ENCODE measurements at regions not wholly inside any gene's neighbourhood (a gene's known extent, or its start where the extent isn't known, plus 50 kb on each side); places are given as distances from the start of the nearest gene placed in this dataset.

DNA sequence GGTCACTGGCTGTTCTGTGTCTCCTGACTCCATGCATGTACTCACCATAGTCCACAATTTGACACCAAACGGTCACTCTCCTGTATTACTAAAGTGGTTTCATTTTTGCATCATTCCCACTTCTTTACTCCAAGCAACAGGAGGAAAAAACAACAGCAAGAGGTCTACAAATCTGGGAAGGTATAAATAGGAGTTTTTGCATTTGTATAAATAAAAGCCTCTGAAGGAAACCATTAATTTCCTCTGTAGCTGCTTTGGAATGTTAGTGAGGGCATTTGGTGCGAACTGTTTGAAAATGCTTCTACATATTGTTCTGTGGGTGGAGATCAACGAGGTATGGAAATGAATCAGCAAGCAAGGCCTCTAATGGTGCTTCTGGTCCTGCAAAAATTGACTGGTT lies 148.5 kb upstream of the DLX2 start:
- TF ChIP-seq, protein P1, sequence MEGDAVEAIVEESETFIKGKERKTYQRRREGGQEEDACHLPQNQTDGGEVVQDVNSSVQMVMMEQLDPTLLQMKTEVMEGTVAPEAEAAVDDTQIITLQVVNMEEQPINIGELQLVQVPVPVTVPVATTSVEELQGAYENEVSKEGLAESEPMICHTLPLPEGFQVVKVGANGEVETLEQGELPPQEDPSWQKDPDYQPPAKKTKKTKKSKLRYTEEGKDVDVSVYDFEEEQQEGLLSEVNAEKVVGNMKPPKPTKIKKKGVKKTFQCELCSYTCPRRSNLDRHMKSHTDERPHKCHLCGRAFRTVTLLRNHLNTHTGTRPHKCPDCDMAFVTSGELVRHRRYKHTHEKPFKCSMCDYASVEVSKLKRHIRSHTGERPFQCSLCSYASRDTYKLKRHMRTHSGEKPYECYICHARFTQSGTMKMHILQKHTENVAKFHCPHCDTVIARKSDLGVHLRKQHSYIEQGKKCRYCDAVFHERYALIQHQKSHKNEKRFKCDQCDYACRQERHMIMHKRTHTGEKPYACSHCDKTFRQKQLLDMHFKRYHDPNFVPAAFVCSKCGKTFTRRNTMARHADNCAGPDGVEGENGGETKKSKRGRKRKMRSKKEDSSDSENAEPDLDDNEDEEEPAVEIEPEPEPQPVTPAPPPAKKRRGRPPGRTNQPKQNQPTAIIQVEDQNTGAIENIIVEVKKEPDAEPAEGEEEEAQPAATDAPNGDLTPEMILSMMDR (IDR thresholded peaks at IDR 0.05) = no peak
- no peak for TF ChIP-seq GABPA (IDR thresholded peaks at IDR 0.05; ENCODE audit: low read depth)
- TF ChIP-seq JUND (IDR thresholded peaks at IDR 0.05) = no peak
- no peak for TF ChIP-seq EP300 (IDR thresholded peaks at IDR 0.05; ENCODE audit: borderline replicate concordance in 1 of 2, low read depth in 1 of 2, low read length in 1 of 2)
- no peak for TF ChIP-seq NRF1 (IDR thresholded peaks at IDR 0.05; ENCODE audit: low read depth, low read length)
- TF ChIP-seq, protein P2, sequence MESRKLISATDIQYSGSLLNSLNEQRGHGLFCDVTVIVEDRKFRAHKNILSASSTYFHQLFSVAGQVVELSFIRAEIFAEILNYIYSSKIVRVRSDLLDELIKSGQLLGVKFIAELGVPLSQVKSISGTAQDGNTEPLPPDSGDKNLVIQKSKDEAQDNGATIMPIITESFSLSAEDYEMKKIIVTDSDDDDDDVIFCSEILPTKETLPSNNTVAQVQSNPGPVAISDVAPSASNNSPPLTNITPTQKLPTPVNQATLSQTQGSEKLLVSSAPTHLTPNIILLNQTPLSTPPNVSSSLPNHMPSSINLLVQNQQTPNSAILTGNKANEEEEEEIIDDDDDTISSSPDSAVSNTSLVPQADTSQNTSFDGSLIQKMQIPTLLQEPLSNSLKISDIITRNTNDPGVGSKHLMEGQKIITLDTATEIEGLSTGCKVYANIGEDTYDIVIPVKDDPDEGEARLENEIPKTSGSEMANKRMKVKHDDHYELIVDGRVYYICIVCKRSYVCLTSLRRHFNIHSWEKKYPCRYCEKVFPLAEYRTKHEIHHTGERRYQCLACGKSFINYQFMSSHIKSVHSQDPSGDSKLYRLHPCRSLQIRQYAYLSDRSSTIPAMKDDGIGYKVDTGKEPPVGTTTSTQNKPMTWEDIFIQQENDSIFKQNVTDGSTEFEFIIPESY (IDR thresholded peaks at IDR 0.05; ENCODE audit: borderline replicate concordance, low read depth) = no peak
